GM18508 (cell line): ENCODE measurements at regions not wholly inside any gene's neighbourhood (a gene's known extent, or its start where the extent isn't known, plus 50 kb on each side); places are given as distances from the start of the nearest gene placed in this dataset.

ENCODE experiments used
- ATAC-seq: cut with Tn5 transposase; IDR thresholded peaks from one replicate; pipeline ENCODE4 v1.9.1; 2021; ENCODE audit warnings: moderate number of reproducible peaks; ENCODE audit not compliant: insufficient read depth, unreplicated experiment

- ATAC-seq: no peak
These were observed 79.0 kb upstream of the WDR75 start for GRCh38 chr2:189362283-189362682.

DNA sequence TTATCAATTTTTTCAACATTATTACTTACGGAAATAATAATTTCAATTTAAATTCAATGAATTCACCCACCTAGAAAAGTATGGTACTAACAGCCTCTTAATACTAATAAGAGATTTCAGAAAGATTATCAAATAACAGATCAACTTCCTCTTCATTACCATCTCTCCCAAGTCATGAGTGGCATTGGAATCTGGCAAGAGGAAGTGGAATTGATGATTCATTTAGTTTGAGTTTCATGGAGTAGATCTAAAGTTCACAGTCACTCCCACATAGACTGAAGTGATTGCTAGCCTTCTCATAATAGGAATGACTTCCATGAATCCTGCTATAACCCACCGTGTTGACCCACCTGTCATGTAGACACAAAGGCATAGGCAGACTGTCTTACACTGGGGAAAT, 77.7 kb upstream of the WDR75 start:
- no peak for ATAC-seq

DNA sequence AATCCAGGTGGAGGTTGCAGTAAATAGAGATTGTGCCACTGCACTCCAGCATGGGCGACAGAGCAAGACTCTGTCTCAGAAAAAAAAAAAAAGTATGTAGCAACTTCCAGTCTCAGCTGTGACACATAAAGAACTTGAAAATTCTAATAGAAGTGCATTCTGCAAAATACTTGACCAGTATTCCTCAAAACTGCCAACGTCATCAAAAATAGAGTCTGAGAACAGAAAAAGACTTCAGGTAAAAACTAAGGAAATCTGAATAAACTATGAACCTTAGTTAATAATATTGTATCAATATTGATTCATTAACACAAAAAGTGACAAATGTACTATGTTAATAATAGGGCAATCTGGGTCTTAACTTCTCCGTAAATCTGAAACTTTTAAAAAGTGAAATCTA, 76.7 kb upstream of the WDR75 start:
- no peak for ATAC-seq

DNA sequence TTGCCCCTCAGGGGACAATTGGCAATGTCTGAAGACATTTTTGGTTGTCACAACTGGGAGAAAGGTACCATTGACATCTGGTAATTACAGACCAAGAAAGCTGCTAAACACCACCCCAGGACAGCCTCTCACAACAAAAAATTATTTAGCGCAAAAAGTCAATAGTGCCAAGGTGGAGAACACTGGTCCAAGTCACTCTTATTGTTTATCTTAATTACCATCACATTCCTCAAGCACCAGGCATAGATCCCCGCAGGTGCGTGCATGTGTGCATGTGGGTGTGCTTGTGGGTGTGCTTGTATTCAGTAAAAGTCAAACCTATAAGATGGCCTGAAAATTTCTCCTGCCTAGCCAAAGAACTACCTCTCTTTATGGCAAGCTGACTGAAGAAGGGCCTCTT, 74.9 kb upstream of the WDR75 start:
- no peak for ATAC-seq

- no peak for ATAC-seq
These were observed 73.9 kb upstream of the WDR75 start for GRCh38 chr2:189367343-189367742.

- ATAC-seq: no peak
These were observed 71.7 kb upstream of the WDR75 start for GRCh38 chr2:189369566-189369965.

- no peak for ATAC-seq
These were observed 70.6 kb upstream of the WDR75 start for GRCh38 chr2:189370719-189371118.

DNA sequence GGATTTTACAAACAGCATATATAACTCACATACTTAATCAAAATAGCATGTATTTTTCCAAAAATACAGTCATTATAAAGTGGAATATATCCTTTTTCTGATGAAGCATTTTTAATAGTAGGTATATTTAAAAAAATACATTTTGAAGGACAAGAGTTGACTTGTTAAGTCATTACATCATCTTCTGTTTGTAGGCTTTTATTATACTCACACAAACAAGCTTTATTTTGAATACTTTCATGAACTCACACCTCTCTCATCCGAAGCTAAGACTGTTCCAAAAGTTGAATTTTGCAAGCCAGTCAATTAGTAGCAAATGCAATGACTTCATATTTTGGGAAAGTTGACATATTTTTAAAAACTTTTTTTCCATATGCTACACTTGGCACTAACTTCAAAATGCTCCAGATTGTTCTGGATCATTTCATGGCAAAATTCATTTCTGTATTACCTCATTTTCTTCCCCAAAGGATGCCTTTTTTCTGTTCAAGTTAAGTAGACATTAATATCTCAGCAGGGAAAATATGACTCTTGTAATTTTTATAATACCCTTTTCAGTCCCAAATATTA, 68.5 kb upstream of the WDR75 start:
- no peak for ATAC-seq

DNA sequence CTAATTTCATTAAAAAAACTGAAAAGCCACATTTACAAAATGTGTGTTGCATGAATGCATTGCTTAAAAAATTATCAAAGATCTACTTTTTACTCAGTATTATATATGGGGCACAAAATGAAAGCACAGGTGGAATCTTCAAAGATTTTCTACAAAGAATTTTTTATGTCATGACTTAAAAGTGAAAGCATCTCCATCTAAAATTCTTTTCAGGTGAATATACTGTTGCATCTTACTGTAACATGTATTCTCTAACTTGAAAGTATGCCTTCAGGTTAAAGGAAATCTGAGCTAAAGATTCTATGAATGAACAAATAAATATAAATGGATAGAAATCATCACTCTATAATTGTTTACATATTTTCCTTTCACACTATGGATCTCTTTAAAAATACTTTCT, 66.8 kb upstream of the WDR75 start:
- no peak for ATAC-seq

GRCh38 chr2:189375842-189376241, 65.4 kb upstream of the WDR75 start:
- no peak for ATAC-seq

DNA sequence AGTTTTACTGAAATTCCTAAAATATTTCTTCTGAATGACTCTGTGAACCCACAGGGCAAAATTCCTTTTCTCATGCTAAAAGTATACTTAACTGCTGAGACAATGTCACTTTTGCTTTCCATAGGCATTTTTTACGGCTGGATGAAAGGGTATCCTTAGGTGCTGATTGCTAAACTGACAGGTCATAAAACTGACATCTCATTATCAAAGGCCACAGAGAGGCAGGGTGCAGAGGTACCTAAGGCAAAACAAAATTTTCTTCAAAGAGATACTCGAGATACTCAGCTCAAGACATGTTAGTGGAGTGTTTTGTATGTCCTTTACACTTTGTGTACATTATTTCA, 62.0 kb upstream of the WDR75 start:
- no peak for ATAC-seq

DNA sequence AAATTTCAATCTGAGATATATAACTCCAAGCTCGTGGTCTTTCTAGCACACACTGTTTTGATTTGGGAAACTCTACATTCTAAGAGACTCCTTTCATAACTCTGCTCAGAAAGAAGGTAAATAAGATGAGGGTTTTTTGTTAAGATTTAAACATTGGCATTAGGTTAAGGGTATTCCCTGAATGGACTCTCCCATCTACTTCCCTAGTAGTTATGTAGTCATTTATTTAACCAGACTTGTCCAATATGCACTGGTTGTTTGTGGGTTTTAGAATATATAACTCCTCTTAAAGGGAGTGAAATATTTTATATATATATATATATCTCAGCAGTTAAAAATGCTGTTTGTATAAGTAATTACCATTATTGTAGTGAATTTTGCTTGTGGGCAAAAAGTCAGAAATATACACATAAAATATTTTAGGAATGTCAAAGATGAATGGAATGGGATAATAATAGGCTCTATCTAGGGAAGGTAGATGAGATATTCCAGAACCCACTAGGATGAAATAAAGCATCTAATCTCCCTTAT, 61.5 kb upstream of the WDR75 start:
- ATAC-seq: no peak

DNA sequence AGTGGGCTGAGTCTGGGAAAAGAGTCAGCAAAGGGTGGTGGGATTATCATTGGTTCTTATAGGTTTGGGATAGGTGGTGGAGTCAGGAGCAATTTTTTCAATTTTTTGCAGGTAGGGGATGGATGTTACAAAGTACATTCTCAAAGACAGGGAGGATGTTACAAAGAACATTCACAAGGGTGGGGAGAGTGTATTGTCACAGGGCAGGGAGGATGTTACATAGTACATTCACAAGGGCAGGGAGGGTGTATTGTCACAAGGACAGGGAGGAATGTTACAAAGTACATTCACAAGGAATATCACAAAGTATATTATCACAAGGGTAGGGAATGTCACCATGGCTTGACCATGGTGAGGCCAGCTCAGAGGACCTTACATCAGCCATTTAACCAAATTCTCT, 58.6 kb upstream of the WDR75 start:
- no peak for ATAC-seq

- ATAC-seq: no peak
These were observed 54.5 kb upstream of the WDR75 start for GRCh38 chr2:189386741-189387140.

- ATAC-seq: no peak
These were observed 50.1 kb upstream of the WDR75 start for GRCh38 chr2:189391201-189391600.
